ENCODE measurements at regions not wholly inside any gene's neighbourhood (a gene's known extent, or its start where the extent isn't known, plus 50 kb on each side); places are given as distances from the start of the nearest gene placed in this dataset.

DNA sequence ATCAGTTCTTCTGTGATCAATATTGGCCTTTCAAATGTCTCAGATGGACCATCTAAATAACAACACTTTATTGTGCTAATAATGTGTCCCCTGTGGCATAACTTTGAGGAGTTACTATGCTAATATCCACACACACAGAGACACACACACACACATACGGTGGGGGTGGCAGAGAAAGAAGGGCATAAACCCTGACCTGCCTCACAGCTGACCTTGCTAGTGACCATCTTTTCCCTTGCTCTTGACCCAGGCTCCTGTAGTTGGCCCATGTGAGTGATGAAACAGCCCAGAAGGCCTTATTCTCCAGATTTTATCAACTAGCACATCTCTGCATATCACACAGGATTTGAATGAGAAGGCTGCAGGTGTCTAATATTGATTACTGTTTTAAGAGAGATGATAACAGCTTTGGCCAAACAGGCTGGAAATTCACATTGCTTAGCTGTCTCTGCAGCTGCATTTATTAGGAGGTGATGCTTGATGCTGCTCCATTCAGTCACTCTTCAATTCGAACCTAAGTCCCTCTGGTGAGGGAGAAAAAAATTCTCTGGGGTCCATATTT is 176.4 kb downstream of the ACTR3 start:
- DNase-seq: no peak

GRCh38 chr2:114068438-114068837 is 178.5 kb downstream of the ACTR3 start:
- Mint-ChIP-seq H3K27me3 (ENCODE audit: insufficient read depth) (peaks cover 14% of the 10 kb centered on the region; the same call in 1 of the 2 replicates), H3K4me3 (no peak overlapping the region), H3K4me1 (ENCODE audit: low read depth) (no peaks in the 10 kb centered on the region), H3K27ac (no peak overlapping the region), H3K36me3 (ENCODE audit: low read depth) (no peaks in the 10 kb centered on the region), H3K9me3 (no peaks in the 10 kb centered on the region)
- TF ChIP-seq, protein P1, sequence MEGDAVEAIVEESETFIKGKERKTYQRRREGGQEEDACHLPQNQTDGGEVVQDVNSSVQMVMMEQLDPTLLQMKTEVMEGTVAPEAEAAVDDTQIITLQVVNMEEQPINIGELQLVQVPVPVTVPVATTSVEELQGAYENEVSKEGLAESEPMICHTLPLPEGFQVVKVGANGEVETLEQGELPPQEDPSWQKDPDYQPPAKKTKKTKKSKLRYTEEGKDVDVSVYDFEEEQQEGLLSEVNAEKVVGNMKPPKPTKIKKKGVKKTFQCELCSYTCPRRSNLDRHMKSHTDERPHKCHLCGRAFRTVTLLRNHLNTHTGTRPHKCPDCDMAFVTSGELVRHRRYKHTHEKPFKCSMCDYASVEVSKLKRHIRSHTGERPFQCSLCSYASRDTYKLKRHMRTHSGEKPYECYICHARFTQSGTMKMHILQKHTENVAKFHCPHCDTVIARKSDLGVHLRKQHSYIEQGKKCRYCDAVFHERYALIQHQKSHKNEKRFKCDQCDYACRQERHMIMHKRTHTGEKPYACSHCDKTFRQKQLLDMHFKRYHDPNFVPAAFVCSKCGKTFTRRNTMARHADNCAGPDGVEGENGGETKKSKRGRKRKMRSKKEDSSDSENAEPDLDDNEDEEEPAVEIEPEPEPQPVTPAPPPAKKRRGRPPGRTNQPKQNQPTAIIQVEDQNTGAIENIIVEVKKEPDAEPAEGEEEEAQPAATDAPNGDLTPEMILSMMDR (IDR thresholded peaks at IDR 0.05): no peak
- DNase-seq: no peak

More for the DNA sequence above, 176.4 kb downstream of the ACTR3 start:
- no peak overlapping the region for H3K27ac Mint-ChIP-seq
- TF ChIP-seq, protein P1 (IDR thresholded peaks at IDR 0.05): no peak
- H3K9me3 Mint-ChIP-seq: no peaks in the 10 kb centered on the region
- H3K4me3 Mint-ChIP-seq: no peak overlapping the region
- H3K4me1 Mint-ChIP-seq (ENCODE audit: low read depth): no peaks in the 10 kb centered on the region
- H3K27me3 Mint-ChIP-seq (ENCODE audit: insufficient read depth): peaks cover 7% of the 10 kb centered on the region; the same call in 1 of the 2 replicates
- H3K36me3 Mint-ChIP-seq (ENCODE audit: low read depth): no peaks in the 10 kb centered on the region

DNA sequence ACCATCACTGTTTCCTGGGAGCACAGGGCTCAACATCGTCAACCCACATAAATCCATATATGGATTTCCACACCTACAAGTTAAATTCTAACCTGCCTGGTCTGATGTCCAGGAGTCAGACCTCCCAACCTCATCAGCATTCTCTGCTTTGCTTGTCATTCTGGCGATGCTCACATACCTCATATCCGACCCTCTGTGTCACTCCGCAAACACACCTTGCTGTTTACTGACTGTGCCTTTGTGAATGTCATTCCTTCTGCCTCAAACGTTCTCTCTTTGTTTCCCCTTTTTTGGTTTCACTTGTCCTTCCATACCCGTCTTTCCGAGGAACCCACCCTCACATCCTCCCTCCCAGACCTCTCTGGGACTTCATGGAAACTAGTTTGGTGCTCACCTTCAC is 187.1 kb downstream of the ACTR3 start:
- Mint-ChIP-seq H3K9me3 (no peaks in the 10 kb centered on the region), H3K27me3 (ENCODE audit: insufficient read depth) (peaks cover 24% of the 10 kb centered on the region), H3K4me3 (no peak overlapping the region), H3K36me3 (ENCODE audit: low read depth) (no peaks in the 10 kb centered on the region), H3K27ac (no peak overlapping the region), H3K4me1 (ENCODE audit: low read depth) (no peaks in the 10 kb centered on the region)
- DNase-seq: no peak
- TF ChIP-seq, protein P1 (IDR thresholded peaks at IDR 0.05): no peak

GRCh38 chr2:114079366-114080004 is 189.6 kb downstream of the ACTR3 start:
- TF ChIP-seq, protein P1 (IDR thresholded peaks at IDR 0.05): no peak
- no peak overlapping the region for H3K27ac Mint-ChIP-seq
- H3K36me3 Mint-ChIP-seq (ENCODE audit: low read depth): no peaks in the 10 kb centered on the region
- H3K9me3 Mint-ChIP-seq: no peaks in the 10 kb centered on the region
- no peak for DNase-seq
- H3K4me3 Mint-ChIP-seq: no peak overlapping the region
- no peaks in the 10 kb centered on the region for H3K4me1 Mint-ChIP-seq (ENCODE audit: low read depth)
- H3K27me3 Mint-ChIP-seq (ENCODE audit: insufficient read depth): peaks cover 15% of the 10 kb centered on the region

GRCh38 chr2:114082731-114083433 is 193.0 kb downstream of the ACTR3 start:
- peaks cover 13% of the 10 kb centered on the region for H3K27me3 Mint-ChIP-seq (ENCODE audit: insufficient read depth)
- no peaks in the 10 kb centered on the region for H3K4me1 Mint-ChIP-seq (ENCODE audit: low read depth)
- no peaks in the 10 kb centered on the region for H3K36me3 Mint-ChIP-seq (ENCODE audit: low read depth)
- TF ChIP-seq, protein P1 (IDR thresholded peaks at IDR 0.05): no peak
- DNase-seq: no peak
- no peak overlapping the region for H3K4me3 Mint-ChIP-seq
- no peaks in the 10 kb centered on the region for H3K9me3 Mint-ChIP-seq
- no peak overlapping the region for H3K27ac Mint-ChIP-seq
